Activated CD4-positive, alpha-beta T cell treated with anti-CD3 and anti-CD28 coated beads, Interleukin-2, amount 50 U/mL, for 4 hours (primary cell): ENCODE measurements at regions not wholly inside any gene's neighbourhood (a gene's known extent, or its start where the extent isn't known, plus 50 kb on each side); places are given as distances from the start of the nearest gene placed in this dataset.
"Not testable (repeated sequence)": the region's sequence is repeated elsewhere in the genome, so short reads cannot be mapped to it uniquely, and the experiment has no call there.

ENCODE experiments used
- DNase-seq, 2 experiments: peaks; one replicate each; pipeline ENCODE4 v3.0.0-alpha.2; 2020

- no peak for DNase-seq
Measured at GRCh38 chr18:47658498-47658897, 272.0 kb downstream of the SMAD2 start.

DNA sequence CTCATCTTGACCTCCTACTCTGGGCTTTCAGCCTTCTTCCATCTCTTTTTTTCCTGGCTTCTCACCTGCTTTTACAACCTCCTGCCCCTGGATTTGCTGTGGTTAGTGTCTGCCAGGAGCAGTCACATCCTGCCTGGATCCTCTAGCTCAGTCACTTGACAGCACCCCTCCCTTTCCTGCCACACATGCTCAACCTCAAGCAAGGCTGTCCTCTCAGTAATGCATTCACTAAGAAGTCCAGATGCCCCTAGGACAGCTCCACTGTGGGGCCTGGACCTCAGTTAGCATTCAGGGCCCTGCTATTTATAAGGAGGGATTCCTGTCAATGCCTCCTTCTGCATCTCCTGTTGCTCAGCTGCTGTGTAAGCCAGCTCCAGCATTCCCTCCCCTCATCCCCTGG, 275.5 kb downstream of the SMAD2 start:
- no peak for DNase-seq

- DNase-seq: no peak
Measured at GRCh38 chr18:47644896-47645295, 285.6 kb downstream of the SMAD2 start.

GRCh38 chr18:47637551-47637950, 292.9 kb downstream of the SMAD2 start:
- DNase-seq: not testable (repeated sequence)

GRCh38 chr18:47635416-47635815, 295.0 kb downstream of the SMAD2 start:
- DNase-seq: no peak

DNA sequence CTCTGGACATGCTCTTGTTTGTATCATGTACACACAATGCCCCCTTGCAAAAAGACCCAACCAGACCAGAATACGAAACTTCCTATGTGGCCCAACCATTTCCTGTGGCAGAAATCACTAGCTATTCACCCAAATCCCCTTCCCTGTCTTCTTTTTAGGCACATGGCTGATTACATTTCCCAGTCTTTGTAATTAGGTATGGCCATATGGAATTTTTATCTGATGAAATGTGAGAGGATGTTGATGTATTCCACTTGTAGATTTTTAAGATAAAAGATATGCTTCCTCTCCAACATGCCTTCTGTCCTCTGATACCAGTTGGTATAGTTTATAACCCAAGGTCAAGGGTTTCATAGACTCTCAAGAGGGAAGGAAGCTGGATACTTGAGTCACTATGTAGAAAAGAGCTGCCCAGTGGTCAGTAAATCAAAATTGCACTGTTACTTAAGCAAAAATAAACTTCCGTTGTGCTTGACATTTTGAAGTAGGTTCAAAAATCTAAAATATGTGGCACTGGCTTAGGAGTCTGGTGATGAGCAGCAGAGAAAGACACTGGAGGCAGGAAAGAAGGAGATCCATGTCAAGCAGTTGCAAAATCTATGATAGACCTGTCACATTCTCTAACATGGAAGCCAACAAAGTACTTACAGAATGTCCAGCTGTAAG, 297.4 kb downstream of the SMAD2 start:
- no peak for DNase-seq

DNA sequence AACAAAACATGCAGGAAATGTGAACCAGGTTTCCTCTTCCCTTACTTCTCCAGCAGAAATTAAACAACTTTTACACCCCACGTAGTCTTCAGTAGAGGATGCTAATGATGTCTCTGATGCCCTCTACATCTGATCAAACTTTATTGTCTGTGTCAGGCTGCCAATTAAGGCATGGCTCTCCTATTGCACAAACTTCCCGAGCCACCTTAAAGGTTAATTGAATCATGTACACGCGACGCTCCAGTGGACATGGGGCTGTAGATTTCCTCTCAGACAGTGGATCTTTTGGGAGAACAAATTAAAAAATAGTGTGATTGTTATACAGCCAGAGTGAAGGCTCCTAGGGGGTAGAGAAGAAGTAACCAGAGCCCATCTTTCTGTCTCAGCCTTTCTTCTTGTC, 301.6 kb downstream of the SMAD2 start:
- no peak for DNase-seq

- DNase-seq: no peak
Measured at GRCh38 chr18:47628240-47628781, 302.1 kb downstream of the SMAD2 start.

DNA sequence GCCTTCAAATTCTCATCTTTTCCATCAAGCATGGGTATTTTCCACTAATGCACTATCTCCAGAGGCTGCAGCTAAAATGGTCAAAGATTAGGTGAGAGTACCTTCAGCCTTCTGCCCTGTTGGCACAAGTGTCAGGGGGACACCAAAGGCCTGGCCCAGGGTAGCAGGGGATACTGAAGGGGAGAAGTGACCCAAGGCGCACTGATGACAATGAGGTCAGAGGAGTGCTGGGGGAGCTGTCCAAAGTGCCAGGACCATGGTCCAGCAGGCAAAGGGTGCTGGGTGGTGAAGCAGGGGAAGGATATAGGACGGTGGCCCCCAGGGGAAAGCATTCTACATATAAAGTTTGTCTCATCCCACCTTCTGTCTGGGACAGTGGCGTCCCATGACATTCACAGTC, 303.4 kb downstream of the SMAD2 start:
- DNase-seq: no peak

DNA sequence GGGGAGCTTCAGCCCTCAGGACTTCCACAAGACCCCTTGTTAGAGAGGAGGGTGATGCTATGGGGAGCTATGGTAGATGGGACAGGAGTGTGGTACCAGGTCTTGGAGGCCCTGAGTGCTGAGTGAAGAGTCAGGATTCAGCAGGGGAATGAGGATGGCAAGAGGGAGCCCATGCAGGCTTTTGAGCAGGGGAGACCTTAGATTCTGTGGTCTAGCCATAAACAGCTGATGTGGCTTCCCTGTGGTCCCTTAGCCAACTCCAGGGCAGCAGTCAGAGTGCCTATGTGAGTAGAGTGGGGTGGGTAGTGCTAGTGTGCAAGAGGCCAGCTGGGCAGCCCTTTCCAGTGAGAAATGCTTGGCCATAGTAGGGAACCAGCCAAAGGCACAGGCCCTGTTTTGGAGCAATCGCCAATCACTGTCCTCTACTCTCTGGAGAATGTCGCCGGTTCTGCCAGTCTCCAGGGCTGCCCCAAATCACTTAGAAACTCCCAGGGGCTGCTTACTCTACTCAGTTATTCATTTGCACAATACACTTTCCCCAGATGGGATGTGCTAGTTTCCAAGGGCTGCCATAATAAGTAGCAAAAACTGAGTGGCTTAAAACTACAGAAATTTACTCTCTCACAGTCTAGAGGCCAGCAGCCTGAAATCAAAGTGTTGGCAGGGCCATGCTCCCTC, 310.5 kb downstream of the SMAD2 start:
- no peak for DNase-seq

DNA sequence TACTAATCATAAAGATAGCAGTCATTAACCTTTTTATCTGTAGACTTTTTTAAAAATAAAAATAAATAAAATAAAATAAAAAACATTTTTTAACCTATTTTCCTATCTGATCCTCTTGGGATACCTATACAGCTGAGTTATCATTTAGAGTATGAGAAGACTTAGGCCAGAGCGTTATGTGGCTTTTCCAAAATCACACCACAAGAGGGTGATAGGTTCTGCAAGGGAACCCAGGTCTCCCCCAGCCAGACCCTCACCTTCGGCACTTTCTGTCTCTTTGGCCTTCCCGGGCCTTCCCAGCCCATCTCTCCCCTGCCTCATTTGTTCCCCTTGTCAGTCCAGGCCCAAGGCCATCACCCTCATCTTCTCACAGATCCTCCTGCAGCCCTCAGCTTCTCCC, 311.7 kb downstream of the SMAD2 start:
- no peak for DNase-seq

- no peak for DNase-seq
Measured at GRCh38 chr18:47615043-47615442, 315.4 kb downstream of the SMAD2 start.

DNA sequence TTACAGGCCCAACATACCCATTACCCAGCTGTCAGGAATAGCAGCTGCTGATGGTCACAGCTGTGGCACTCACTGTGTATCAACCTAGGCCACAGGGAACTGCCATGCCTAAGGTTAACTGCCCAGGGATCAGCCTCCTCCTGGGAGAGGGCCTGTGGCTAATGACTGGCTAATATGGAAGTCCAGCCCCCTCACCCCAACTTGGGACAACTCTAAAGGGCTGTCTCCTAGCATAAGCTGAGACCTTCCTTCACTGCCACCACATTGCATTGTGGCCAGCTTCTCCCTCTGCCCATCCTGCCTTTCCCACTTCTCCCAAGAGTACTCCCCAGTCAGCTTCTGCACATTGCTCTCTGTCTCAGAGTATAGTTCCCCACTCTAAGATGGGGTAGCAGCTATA, 316.5 kb downstream of the SMAD2 start:
- no peak for DNase-seq

DNA sequence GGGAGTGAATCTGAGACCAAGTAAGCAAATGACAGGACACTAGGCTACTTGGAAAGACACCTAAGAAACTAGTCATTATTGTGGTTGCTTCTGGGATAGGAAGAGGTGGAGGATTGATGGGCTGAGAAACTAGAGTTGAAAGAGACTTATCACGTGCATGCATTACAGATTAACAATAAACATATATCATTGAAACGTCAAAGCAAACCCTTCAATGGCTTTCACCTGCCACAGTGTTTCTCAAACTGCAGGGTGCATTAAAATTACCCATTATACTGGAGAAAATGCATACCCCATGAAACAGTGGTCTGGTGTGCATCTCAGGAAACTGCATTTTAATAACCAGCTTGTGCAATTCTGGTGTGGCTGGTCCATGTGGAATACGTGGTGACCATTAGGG, 318.8 kb downstream of the SMAD2 start:
- no peak for DNase-seq

DNA sequence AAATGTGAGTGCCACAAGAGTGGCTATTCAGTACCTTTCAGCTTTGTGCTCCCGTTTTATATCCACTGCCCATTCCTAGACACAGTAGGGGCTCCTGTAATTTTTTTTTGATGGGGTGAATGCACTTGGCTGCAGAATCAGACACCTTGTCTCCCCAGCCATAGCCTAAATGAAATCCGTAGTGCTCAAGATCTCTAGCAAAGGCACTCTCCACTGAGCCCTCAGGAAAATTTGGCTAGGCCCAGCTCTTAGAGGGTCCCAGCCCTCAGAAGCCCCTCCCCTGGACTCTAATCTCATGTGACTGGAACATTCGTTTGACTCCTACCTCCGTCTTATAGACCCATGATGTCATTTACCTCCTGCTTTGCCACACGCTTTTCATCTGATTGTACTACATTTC, 323.9 kb downstream of the SMAD2 start:
- no peak for DNase-seq

GRCh38 chr18:47605093-47605492, 325.4 kb downstream of the SMAD2 start:
- no peak for DNase-seq

DNA sequence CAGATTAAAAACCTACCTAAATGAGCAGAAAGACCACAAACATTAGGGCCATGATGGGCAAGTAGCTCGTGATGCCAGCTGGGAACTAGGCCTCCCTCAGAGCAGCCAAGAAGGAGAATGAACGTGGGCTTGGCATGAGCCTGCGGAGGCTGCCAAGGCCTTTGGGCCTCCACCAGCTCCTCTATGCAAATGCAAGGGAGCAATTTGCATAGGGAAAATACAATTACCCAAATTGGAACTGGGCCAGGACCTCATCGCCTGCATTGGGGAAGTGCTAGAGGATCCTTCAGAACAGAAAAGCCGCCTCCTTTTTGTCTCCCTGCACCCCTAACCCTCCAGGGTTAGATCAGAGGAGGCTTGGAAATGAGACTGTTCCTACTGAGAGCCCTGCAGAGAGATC, 326.4 kb downstream of the SMAD2 start:
- DNase-seq: no peak

GRCh38 chr18:47603158-47603557, 327.3 kb downstream of the SMAD2 start:
- DNase-seq: no peak

GRCh38 chr18:47602273-47602897, 328.1 kb downstream of the SMAD2 start:
- DNase-seq: no peak

- no peak for DNase-seq
Measured at GRCh38 chr18:47601581-47602272, 328.7 kb downstream of the SMAD2 start.

DNA sequence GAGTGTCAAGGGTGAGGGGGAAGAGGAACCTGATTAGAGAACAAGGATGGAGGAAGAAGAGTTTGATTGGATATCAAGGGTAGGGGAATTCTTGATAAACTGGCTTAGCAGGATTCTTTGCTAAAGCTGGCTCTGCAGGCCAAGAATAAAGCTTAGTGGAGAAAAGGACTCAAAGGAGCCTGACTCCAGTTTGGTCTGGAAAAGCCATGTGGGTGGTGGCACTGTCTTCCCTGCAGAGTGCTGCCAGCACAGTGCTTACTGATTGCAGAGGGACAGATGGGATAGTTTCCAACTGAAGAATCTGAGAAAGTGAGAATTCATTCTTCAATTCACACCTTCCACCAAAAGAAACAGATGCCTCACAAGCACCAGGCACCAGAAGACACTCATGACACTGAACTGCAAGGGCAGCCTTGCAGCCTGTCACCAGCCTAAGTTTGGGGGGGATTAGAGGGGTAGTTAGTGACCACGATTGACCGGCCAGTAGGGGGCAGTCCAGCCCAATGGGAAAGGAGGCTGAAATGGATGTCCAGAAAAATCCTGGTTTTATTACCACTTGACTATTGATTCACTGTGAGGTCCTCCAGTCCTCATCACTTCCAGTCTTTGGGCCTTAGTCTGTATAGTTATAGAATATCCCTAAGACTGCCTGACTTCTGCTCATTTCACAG, 334.5 kb downstream of the SMAD2 start:
- no peak for DNase-seq

DNA sequence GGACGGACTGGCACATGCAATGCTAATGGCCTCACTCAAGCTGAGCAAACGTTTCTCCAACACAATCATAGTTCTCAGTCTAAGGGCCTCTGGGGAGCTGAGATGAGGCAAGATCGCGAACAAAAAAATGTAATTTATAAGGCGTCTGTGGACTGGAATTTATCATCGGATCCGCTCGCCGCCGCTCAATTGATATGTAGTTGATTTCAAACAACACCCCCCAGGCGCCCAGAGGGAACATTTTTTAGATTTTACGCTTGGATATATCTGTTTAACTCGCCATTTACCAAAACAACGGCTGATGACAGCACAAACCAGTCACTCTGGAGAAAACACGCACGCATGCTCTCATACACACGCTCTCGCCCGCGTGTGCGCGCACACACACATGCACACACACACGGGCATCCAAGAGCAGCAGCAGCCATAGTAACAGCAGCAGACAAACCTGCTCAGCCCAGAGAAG, 335.8 kb downstream of the SMAD2 start:
- DNase-seq: no peak
